CD4-positive, alpha-beta T cell treated with Interleukin-6 at 100 ng/mL for 8 hours (primary cell): ENCODE measurements at regions not wholly inside any gene's neighbourhood (a gene's known extent, or its start where the extent isn't known, plus 50 kb on each side); places are given as distances from the start of the nearest gene placed in this dataset.
"Not testable (repeated sequence)": the region's sequence is repeated elsewhere in the genome, so short reads cannot be mapped to it uniquely, and the experiment has no call there.

Experiments used
- DNase-seq: peaks from one replicate; pipeline ENCODE4 v3.0.0-alpha.2; 2020; ENCODE audit warnings: mixed read lengths, low spot score

DNA sequence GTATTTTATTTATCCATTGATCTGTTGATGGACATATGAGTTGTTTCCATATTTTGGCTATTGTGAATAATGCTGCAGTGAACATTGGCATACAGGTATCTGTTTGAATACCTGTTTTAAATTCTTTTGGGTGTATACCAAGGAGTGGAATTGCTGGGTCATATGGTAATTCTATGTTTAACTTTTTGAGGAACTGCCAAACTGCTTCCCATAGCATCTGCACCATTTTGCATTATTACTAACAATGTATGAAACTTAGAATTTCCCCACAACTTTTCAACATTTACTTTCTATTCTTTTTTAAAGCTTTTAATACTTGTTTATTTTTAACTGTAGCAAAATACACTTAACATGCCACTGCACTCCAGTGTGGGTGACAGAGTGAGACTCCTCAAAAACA, 57.0 kb upstream of the MSN start:
- DNase-seq, result no peak

DNA sequence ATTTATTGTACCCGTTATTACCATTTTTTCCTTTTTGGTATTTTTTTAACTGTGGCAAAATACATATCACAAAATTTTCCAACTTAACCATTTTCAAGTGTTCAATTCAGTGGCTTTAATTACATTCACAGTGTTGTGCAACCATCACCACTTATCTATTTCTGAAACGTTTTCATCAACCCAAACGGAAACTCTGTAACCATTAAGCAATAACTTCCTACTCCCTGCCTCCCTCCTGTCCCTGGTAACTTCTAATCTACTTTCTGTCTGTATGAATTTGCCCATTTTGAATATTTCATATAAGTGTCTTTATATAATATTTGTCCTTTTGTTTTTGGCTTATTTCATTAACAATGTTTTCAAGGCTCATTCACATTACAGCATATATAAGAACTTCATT, 57.4 kb upstream of the MSN start:
- DNase-seq, result peak; percentile 12

DNA sequence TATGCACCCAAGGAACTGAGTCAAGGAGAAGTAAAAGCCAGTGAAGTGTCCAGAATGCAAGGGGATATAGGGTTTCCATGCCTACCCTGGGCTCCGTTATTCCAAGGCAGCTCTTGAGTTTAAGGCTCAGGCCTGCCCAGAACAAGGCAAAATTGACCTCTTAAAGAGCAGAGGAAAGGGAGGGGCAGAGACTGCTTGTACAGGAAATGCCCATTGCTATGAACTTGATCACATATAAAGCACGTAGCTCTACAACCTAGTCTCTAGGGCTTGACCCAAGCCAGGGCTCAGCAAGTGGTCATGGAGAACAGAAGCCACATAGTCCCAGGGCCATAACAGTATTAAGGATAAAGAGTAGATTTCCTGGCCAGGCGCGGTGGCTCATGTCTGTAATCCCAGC, 58.2 kb upstream of the MSN start:
- no peak for DNase-seq

DNA sequence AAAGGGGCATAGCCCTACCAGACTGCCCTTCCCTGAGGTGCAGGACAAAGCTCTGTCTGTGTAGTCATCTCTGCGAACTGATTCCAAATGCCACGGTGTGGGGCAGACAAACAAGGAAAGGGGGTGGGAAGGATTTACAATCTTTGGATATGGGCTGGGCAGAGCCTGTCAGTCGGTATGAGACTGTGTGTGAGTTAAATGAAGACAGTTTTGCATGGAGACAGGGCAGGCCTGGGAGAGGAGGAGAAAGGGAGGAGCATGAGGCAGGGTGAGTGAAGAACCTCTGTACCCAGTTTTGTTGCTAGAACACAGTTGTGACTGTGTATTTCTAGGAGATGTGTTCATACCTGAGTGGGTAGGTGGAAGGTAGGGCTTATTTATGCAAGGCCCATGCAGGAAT, 59.4 kb upstream of the MSN start:
- no peak for DNase-seq

DNA sequence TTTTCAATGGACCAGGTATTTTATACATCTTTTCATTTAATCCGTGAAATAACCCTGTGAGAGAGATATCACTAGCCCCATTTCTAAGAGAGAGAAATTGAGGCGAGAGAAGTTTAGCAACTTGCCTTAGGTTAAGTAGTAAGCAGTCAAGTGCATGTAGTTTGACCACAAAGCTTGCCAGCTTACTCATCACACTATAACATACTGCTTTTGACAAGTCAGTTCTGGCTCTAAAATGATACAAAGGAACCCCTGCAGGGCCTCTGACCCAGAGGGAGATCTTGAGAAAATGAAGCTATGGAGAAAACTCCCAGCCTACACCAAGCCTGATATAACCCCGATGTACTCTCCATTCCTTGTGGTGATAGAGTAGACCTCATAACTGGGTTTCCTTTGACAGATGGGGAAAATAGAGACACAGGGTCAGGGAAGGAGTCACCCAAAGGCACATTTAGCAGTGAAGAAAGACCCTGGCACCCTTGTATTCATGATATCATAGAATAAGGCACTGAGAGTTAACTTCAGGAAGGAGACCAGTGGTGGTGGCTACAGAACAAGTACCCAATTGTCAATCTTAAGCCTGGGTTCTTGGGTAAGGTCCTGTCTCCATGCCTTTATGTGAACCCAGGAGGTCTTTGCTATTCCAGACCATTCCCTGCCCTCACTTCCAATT, 60.2 kb upstream of the MSN start:
- DNase-seq, result peak; percentile 19

DNA sequence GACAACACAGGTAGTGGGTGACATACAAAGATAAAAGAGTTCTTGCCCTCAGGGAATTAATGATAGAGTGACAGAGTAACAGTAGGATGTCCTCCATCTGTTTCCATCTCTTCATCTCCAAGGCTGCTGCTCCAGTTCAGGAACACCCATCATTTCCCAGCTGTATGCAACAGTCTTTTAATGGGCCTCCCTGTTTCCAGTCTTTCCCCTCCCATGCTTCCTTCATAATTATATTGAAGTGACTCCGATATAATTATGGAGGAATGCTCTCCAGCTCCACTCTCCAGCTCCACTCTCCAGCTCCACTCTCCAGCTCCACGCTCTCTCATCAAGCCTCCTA, 65.3 kb upstream of the MSN start:
- DNase-seq, result no peak

DNA sequence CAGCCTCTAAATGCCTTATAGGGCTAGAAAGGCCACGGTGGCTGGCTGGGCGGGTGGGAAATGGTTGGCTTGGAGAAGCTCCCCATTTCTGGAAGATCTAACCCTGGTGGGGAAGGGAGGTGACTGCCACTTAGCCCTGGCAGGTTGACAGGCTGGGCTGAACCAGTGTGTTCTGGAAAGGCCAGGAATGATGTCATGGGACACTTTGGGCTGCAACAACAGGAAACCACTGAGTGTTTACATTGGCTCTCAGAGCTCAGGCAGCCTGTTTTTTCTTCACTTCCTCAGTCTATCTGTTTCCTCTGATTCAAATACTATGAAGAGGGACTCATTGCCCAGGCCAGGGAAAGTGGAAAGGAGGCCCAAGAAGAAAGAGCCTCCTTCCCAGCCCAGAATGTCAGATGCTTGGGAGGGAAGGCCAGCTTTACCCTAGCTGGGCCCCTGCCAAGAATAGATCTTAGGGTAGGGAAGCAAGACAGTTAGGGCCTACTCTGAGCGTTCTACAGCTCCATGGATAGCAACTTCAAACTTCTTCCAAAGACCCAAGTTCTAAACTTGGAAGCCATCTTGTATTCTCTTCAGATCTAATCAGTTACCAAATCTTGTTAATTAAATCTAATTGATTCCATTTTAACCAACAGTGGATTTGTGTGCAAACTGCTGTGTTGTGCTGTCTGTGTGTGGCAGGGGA, 65.8 kb upstream of the MSN start:
- peak; percentile 66 for DNase-seq

DNA sequence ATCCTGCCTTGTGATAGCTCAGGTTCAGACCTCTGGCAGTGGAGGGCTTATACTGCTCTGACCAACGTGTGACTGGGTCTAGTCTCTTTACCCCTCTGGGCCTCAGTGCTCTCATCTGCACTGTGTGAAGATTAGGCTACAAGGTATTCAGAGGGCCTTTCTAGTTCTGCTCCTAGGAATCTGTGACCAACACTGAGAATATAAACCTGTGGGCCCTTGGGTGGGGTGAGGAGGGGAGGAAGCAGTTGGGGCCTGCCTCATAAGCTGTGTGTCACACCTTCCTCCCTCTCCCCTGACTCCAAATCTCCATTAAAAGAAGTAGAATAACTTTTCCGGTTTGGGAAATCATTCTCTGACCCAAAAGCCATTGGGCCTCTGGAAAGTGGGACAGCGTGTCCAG, 66.3 kb upstream of the MSN start:
- peak; percentile 15 for DNase-seq

DNA sequence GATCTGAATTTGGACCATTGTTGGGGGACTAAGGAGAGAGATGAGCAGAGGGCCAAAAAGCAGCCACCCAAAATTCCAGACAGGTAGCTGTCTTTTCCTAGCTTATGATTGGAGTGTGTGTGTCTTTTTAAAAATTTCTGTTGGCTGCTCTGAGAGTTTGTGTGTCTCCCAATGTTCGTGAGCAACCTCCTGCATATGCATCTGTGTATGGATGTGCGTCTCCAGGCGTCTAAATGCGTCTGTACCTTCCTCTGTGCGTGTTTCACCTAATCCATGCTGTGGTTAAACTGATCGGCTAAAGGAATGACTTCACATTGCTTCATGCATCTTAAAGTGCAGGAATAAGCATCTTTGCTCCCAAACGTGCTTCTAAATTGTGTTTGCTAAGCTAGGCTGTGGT, 65.5 kb upstream of the LAS1L start:
- no peak for DNase-seq

DNA sequence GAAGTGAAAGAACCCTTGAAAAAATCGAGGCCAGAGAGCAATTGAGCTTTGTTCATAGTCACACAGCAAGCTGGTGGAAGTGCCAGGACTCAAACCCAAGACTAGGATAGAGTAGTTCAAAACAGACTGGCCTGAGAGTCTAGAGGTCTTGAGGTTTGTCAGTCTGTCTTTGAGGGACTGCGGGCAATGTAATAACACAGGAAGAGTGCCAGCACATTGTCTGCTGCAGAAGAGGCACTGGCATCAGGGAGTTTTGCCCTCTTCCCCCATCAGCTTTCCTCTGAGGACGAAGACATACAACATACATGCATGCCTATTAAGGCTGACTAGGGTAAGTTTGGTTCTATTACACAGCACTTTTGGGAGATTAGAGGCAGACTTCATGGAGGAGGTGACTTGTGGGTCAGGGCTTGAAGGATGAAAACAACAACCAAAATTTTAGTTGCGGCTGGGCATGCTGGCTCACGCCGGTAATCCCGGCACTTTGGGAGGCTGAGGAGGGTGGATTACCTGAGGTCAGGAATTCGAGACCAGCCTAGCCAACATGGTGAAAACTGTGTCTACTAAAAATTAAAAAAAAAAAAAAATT, 64.1 kb upstream of the LAS1L start:
- peak; percentile 8 for DNase-seq

DNA sequence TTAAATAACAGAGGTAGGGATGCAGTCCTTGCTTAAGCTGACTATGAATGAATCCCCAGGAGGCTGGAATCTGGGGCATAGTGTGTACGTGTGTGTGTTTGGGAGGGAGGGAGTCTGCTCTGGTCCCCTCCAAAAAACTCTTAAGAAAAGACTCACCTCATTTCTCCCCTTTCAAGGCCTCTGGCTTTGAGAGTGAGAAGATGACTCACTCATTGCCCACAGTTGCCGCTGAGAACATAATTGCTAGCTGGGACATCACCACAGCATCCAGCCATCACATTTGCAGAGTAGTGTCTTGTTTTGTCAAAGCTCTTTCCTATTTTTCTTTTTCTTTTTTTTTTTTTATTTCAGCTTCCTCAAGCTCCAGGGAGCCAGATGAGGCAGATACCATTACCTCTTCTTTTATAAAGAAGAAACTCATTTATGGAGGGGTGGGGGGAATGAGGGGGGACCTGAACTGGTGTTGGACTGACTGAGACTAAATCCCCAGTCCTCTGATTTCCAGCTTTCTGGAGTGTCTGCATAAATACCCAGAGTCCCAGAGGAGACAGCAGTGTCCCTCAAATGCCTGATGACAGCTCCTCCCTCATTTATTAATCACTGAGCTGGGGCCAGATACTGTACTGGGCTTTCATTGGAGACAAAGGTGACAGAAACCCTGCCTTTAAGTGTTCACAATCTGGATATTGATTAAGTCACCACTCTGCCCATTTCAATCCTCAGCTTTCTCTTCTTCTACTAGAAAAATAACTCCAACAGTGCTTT, 61.9 kb upstream of the LAS1L start:
- DNase-seq, result peak; percentile 74

DNA sequence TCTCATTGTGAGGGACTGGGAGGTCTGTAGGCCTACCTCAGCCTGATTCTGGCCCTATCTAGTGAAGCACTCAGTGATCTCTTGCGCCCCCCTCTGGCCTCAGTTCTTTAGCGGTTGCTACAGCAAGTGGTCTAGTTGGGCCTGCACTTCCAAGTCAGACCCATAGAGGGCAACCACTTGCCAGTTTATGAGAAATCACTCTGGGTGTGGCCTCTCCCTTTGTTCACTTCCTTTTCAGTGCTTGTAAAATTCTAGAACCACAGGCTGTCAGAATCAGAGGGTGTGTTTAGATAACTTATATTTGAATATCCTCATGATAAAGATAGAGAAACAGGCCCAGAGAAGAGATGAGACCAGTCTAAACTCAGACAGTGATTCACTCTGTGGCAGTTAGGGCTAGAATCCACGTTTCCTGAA, 60.9 kb upstream of the LAS1L start:
- peak; percentile 95 for DNase-seq

DNA sequence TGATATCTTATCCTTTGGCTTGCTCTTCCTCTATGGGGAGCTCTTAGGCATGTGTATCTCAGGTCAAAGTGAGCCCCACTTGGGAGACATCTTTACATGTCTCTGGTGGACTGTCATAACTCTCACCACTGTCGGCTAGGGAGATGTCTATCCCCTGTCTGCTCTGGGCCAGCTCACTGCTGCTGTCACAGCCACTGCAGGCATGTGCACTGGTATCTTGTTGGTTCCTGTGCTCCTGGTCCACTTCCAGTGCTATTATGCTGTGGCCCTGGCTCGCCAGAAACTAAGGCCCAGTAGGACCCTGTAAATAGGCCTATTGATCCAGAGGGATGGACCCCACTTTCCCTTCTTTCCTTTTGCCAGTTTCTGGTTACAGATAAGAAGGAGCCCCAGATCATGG, 56.6 kb upstream of the LAS1L start:
- no peak for DNase-seq

DNA sequence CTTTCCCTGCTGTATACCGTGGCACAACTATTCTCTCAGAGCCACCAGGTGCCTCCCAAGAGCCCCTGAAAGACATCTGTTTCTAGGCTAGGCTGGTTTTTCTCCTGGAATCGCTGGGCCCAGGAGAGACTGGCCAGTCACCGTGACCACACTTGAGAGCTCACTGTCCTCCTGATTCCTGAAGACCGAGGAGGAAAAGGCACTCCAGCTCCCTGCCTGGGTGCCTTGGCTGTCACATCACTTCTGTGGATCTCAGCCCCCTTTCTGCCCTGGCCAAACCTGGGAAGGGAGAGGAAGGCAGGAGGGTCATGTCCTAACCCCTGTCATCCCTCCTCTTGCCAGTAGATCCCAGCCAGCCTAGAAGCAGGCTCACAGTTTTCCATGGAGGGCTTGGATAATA, 54.7 kb upstream of the LAS1L start:
- no peak for DNase-seq

DNA sequence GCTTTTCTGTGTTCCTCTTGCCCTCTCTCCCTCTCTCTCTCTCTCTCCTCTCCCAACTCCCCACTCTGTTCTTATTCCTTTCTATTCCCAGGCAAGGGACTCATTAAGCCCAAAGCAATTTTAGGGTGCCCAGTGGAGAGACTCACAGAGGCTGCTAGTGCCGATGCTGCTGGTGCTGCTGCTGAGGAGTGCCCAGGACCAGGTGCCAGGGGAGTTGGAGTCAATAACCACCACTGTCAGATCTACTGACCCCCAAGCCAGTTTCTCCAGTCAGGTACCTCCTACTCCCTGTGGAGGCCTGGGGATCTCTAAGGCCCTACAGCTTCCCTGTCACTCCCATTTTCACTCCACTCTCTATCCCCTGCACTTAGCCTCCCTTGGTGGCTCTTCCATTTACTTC, 54.2 kb upstream of the LAS1L start:
- no peak for DNase-seq

DNA sequence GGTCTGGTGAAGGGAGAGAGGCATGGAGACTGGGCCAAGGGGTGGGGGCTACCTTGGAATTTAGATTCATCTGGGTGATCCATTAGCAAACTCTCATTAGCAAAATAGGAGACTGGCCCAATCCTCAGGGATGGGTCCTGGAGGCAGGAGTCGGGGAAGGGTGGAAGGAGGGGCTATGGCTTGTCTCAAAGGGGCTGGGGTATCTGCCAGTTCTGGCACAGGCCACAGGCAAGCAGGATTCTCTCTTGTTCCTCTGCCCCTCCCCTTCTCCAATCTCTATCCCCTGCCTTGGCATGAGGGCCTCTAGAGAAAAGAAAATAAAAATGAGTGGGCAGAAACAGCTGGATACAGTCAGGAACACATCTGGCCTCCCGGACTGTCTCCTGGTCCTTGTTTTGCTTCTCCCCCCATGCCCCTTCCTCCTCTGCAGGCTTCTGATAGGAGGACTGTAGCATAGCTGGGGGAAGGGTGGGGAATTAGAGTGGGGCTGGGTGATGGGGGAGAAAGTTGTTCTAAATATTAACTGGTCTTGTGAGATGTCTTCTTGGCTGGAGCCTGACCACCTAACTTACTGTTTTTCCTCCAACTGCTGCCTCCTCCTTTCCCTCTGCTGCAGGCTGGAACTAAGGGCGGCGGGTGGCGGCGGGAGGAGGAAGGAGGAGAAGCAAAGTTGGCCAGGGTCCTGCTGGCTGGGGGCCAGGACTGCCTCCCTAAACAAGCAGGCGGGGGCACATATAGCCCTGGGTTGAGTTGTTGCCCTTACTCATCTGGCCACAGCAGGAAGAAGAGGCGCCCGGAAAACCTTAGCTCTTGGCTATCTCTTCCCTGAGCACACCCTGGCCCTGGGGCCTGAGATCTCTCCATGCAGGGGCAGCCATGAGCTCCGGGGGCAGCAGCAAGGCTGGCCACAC, 53.3 kb upstream of the LAS1L start:
- no peak for DNase-seq

DNA sequence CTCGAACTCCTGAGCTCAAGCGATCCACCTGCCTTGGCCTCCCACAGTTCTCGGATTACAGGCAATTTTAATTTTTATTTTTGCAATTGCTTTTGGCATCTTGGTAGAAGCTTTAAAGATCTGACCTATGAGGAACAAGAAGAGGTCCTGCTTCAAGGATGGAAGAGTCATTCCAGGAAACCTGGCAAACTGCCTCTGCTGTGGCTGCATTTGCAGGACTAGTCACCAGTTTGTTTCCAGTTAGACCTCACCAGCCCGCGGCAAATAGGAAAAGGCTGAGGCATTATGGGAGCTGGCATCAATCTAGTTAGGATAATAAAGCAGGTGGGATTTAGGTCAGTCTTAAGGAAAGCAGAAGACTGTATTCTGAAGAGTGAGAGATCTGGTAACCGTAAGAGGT, 51.9 kb upstream of the LAS1L start:
- DNase-seq, result no peak

DNA sequence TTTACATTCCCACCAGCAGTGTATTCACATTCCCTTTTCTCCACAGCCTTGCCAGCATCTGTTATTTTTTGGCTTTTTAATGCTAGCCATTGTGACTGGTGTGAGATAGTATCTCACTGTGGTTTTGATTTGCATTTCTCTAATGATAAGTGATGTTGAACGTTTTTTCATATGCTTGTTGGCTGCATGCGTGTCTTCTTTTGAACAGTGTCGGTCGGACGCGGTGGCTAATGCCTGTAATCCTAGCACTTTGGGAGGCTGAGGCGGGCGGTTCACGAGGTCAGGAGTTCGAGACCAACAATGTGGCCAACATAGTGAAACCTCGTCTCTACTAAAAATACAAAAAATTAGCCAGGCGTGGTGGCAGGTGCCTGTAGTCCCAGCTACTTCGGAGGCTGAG, 50.6 kb upstream of the LAS1L start:
- DNase-seq, result not testable (repeated sequence)
